BJ (cell line): ENCODE measurements at regions not wholly inside any gene's neighbourhood (a gene's known extent, or its start where the extent isn't known, plus 50 kb on each side); places are given as distances from the start of the nearest gene placed in this dataset.

ENCODE experiments used
- CTCF ChIA-PET: fragments of 350-600 bp; formaldehyde crosslinking; extraction: SDS; loops from one replicate; lab custom pipeline; 2021; ENCODE audit warnings: antibody characterized with exemption, inconsistent platforms; lab: Yijun Ruan, JAX
- POLR2A ChIA-PET: fragments of 300-600 bp; sonication (Branson Sonifier 250); formaldehyde crosslinking; extraction: SDS; loops from one replicate; lab custom pipeline; 2021; ENCODE audit warnings: antibody characterized with exemption; lab: Charles Lee
- DNase-seq: peaks from one replicate; pipeline ENCODE4 v3.0.0-alpha.2; 2011; ENCODE audit warnings: low read depth
- H3K27me3 ChIP-seq: 2 replicates; pipeline ENCODE4 v1.6.0; 2011; ENCODE audit warnings: low read length; ENCODE audit not compliant: control insufficient read depth, insufficient read depth
- H3K36me3 ChIP-seq: 2 replicates; pipeline ENCODE4 v1.5.1; 2011; ENCODE audit warnings: low read length; ENCODE audit not compliant: control insufficient read depth, insufficient read depth
- H3K4me3 ChIP-seq: 2 replicates; pipeline ENCODE4 v1.5.1; 2011; ENCODE audit warnings: low read depth, mild to moderate bottlenecking, control low read depth, low read length
- CTCF ChIP-seq: IDR thresholded peaks from 2 replicates; pipeline ENCODE4 v1.5.1; 2011; ENCODE audit warnings: low read depth, mild to moderate bottlenecking, control low read depth, inconsistent platforms, low read length, moderate library complexity; ENCODE audit not compliant: insufficient read depth

DNA sequence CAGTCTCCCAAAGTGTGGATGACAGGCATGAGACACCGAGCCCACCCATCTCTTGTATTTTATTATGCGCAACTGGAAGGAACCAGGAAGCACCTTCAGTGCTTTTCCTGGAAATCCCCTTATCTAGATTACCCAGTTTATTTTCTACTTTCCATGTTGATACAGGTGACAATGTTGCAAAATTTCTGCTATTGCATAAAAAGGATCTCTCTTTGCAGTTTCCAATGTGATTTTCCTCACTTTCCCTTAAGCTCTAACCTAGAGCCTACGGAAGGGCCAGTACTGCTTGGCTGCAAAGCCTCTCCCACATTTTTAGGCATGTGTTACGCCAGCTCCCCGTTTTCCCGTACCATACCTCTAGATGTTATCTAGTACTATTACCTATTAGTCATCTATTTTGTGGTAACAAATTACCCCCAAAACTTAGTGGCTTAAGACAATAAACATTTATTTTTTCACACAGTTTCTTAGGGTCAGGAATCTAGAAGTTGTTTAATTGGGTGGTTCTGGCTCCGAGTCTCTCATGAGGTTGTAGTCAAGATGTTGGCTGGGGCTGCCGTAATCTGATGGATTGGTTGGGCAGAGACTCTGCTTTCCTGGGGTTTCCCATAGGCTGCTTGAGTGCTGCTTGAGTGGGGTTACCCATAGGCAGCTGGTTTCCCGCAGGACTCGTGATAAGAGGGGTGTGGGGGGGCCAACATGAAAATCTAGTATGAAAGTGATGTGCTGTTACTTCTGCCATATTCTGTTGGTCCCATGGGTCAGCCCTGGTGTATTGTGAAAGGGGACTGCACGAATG, 131.5 kb upstream of the HNRNPU start:
- H3K4me3 ChIP-seq, result no peak overlapping the region
- no peak for DNase-seq
- ChIA-PET POLR2A (no interaction called here), CTCF (no interaction called here)
- no peaks in the 10 kb centered on the region for H3K27me3 ChIP-seq
- TF ChIP-seq CTCF, result no peak
- H3K36me3 ChIP-seq, result no peaks in the 10 kb centered on the region

GRCh38 chr1:244992833-244993232, 128.5 kb upstream of the HNRNPU start:
- no peaks in the 10 kb centered on the region for H3K36me3 ChIP-seq
- CTCF ChIA-PET, result interaction anchor here (1.6 kb wide), 1 partner anchor 10 kb away, joined by 5 read pairs; no protein-coding TSS in a partner anchor
- no peak overlapping the region for H3K4me3 ChIP-seq
- DNase-seq, result no peak
- POLR2A ChIA-PET, result no interaction called here
- no peaks in the 10 kb centered on the region for H3K27me3 ChIP-seq
- no peak for TF ChIP-seq CTCF

DNA sequence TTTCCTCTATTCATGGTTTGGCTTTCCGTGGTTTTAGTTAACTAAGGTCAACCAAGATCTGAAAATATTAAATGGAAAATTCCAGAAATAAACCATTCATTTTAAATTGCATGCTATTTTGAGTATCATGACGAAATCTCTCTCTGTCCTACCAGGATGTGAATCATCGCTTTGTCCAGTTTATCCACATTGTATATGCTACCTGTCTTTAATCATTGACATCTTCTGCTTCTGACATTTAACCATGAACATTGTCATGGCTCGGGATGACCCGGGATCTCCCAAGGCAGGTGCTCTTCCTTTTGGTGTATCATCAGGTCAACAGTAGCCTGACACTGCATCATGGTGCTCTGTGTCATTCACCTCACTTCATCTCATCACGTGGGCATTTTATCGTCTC, 125.5 kb upstream of the HNRNPU start:
- no peak for TF ChIP-seq CTCF
- Histone ChIP-seq H3K4me3 (no peak overlapping the region), H3K27me3 (no peaks in the 10 kb centered on the region), H3K36me3 (no peaks in the 10 kb centered on the region)
- CTCF ChIA-PET, result no interaction called here
- POLR2A ChIA-PET, result no interaction called here
- peak; percentile 9 for DNase-seq

DNA sequence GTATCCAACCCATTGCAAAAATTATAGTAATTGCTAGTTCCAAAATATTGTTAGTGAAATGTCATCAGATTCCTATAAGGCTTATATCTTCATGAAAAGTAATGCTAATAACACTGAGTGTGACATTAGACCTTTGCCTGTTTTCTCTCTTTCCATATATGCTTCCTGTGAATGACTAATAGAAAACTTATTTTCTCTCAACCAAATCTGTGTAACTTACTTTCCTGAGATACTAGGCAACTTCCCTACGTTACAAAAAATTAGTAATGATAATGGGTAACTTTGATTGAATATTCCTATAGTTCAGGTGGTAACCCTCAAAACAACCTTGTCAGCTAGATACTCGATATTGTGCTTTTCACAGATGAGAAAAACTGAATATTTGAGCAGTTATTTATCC, 124.2 kb upstream of the HNRNPU start:
- TF ChIP-seq CTCF, result no peak
- no peaks in the 10 kb centered on the region for H3K36me3 ChIP-seq
- no peak for DNase-seq
- CTCF ChIA-PET, result interaction anchor here (0.7 kb wide), 1 partner anchor 15 kb away, joined by 3 read pairs; no protein-coding TSS in a partner anchor
- no peaks in the 10 kb centered on the region for H3K27me3 ChIP-seq
- POLR2A ChIA-PET, result no interaction called here
- no peak overlapping the region for H3K4me3 ChIP-seq

DNA sequence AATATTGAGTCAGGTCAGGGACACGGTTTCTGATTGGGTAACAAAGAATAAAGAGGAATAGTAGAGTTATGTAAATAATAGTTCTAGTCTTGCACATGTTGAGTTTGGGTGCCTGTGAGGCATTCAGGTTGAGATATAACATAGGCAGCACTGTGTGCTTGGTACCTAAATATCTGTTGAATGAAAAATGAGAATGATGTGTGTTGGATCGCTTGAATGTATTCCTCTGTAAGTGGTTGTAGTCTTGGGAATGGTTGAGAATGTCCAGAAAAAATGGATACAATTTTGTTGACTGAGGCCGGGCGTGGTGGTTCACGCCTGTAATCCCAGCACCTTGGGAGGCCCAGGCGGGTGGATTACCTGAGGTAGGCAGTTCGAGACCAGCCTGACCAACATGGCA, 116.3 kb upstream of the HNRNPU start:
- no peak for TF ChIP-seq CTCF
- no peaks in the 10 kb centered on the region for H3K27me3 ChIP-seq
- no peak for DNase-seq
- no peaks in the 10 kb centered on the region for H3K36me3 ChIP-seq
- CTCF ChIA-PET, result no interaction called here
- no peak overlapping the region for H3K4me3 ChIP-seq
- POLR2A ChIA-PET, result no interaction called here
